Ovary (tissue), 3 donors: ENCODE measurements at regions not wholly inside any gene's neighbourhood (a gene's known extent, or its start where the extent isn't known, plus 50 kb on each side); places are given as distances from the start of the nearest gene placed in this dataset.

Source experiments
- EP300 ChIP-seq: sonication (generic); formaldehyde crosslinking; IDR thresholded peaks from one replicate; pipeline ENCODE4 v1.6.1; 2017; ENCODE audit warnings: antibody characterized with exemption
- POLR2A ChIP-seq: fragments of 450-650 bp; IDR thresholded peaks from one replicate; pipeline ENCODE4 v1.6.1; 2017; ENCODE audit warnings: antibody characterized with exemption, mild to moderate bottlenecking, moderate library complexity
- TF ChIP-seq, protein P1 (sequence below), 3 donors: fragments of 450-650 bp in 2 of 3; fragments of 200-600 bp in 1 of 3; IDR thresholded peaks; one replicate each; pipeline versions ENCODE4 v1.5.1 to v1.8.0; 2016 to 2022; ENCODE audit warnings: antibody characterized with exemption in 3 of 3, mild to moderate bottlenecking in 1 of 3
- donor health status: DM: no; HTN: no; CAD: no.

DNA sequence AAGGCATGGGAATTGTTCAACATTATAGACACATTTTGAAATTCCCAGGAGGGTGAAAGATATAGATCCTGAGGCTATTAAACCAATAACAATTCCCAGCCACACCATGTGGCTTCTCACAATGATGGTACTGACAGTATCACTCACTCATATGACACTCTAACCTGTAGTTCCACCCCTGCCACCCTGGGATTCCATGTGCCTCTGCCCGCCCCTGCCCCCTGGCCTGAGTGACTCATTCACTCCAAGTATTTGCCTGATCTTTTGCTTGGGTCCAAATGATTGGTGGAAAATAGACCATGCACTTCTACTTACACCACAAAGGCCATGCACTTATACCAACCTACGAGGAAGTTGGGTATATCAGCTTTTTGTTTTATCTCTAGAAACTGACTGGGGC, 305.2 kb upstream of the DAB2 start:
- TF ChIP-seq, protein P1, sequence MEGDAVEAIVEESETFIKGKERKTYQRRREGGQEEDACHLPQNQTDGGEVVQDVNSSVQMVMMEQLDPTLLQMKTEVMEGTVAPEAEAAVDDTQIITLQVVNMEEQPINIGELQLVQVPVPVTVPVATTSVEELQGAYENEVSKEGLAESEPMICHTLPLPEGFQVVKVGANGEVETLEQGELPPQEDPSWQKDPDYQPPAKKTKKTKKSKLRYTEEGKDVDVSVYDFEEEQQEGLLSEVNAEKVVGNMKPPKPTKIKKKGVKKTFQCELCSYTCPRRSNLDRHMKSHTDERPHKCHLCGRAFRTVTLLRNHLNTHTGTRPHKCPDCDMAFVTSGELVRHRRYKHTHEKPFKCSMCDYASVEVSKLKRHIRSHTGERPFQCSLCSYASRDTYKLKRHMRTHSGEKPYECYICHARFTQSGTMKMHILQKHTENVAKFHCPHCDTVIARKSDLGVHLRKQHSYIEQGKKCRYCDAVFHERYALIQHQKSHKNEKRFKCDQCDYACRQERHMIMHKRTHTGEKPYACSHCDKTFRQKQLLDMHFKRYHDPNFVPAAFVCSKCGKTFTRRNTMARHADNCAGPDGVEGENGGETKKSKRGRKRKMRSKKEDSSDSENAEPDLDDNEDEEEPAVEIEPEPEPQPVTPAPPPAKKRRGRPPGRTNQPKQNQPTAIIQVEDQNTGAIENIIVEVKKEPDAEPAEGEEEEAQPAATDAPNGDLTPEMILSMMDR (IDR thresholded peaks at IDR 0.05): no peak
- no peak for TF ChIP-seq EP300
- no peak for TF ChIP-seq POLR2A
